SK-N-SH (cell line): ENCODE measurements at regions not wholly inside any gene's neighbourhood (a gene's known extent, or its start where the extent isn't known, plus 50 kb on each side); places are given as distances from the start of the nearest gene placed in this dataset.

Source experiments
- CTCF ChIA-PET: fragments of 300-600, 350-600 bp; formaldehyde crosslinking; extraction: SDS; loops from one replicate; lab custom pipeline; 2021; lab: Yijun Ruan, JAX
- POLR2A ChIA-PET: fragments of 350-600 bp; sonication (Branson Sonifier 250); formaldehyde crosslinking; extraction: SDS; loops from one replicate; lab custom pipeline; 2020; ENCODE audit warnings: antibody characterized with exemption, inconsistent platforms; lab: Yijun Ruan, JAX
- DNase-seq: peaks from one replicate; pipeline ENCODE4 v3.0.0; 2012
- H2AFZ ChIP-seq: fragments of 200-600 bp; sonication (generic); 2 replicates; pipeline ENCODE4 v1.8.1; 2016; ENCODE audit warnings: antibody characterized with exemption, mild to moderate bottlenecking, low read depth
- H3F3A ChIP-seq: fragments of 200-600 bp; sonication (generic); replicated peaks from 2 replicates; pipeline ENCODE3; 2016; ENCODE audit warnings: antibody characterized with exemption, mild to moderate bottlenecking; ENCODE audit not compliant: insufficient read depth
- H3K27ac ChIP-seq, 2 experiments: fragments of 200-500 bp in 1 of 2; fragments of 200-600 bp in 1 of 2; sonication (Bioruptor generic) in 1 of 2; sonication (generic), shearing (Covaris generic) in 1 of 2; 2 replicates each; pipeline versions ENCODE4 v1.5.1 to v1.6.1; 2014 to 2016; ENCODE audit warnings: low read depth in 2 of 2, inconsistent platforms in 1 of 2, low read length in 1 of 2, mild to moderate bottlenecking in 1 of 2, mixed read lengths in 1 of 2
- H3K27me3 ChIP-seq: fragments of 200-600 bp; sonication (generic), shearing (Covaris generic); 2 replicates; pipeline ENCODE4 v1.6.1; 2016; ENCODE audit warnings: mixed run types; ENCODE audit not compliant: insufficient read depth
- H3K36me3 ChIP-seq, 2 experiments: fragments of 200-500 bp in 1 of 2; fragments of 200-600 bp in 1 of 2; sonication (Bioruptor generic) in 1 of 2; sonication (generic) in 1 of 2; replicated peaks in 1 of 2; 2 replicates each; pipeline versions ENCODE3 to v1.5.1; 2014 to 2016; ENCODE audit warnings: low read length in 1 of 2, mild to moderate bottlenecking in 1 of 2; ENCODE audit not compliant: insufficient read depth in 2 of 2, control insufficient read depth in 1 of 2
- H3K4me1 ChIP-seq, 2 experiments: fragments of 200-500 bp in 1 of 2; fragments of 200-600 bp in 1 of 2; sonication (Bioruptor generic) in 1 of 2; sonication (generic), shearing (Covaris generic) in 1 of 2; 2 replicates each; pipeline versions ENCODE4 v1.5.1 to v1.6.1; 2014 to 2016; ENCODE audit warnings: low read depth in 1 of 2, low read length in 1 of 2, mixed run types in 1 of 2; ENCODE audit not compliant: insufficient read depth in 2 of 2, control insufficient read depth in 1 of 2
- H3K4me2 ChIP-seq: fragments of 200-600 bp; sonication (generic), shearing (Covaris generic); 2 replicates; pipeline ENCODE4 v1.6.1; 2017; ENCODE audit warnings: mixed run types
- H3K4me3 ChIP-seq, 2 experiments: fragments of 200-500 bp in 1 of 2; fragments of 200-600 bp in 1 of 2; sonication (Bioruptor generic) in 1 of 2; sonication (generic), shearing (Covaris generic) in 1 of 2; 2 replicates each; pipeline versions ENCODE4 v1.5.1 to v1.8.1; 2014 to 2016; ENCODE audit warnings: low read depth in 2 of 2, inconsistent platforms in 1 of 2, low read length in 1 of 2, mild to moderate bottlenecking in 1 of 2, mixed read lengths in 1 of 2, moderate library complexity in 1 of 2
- H3K79me2 ChIP-seq: fragments of 200-600 bp; sonication (generic); 2 replicates; pipeline ENCODE4 v1.8.1; 2017; ENCODE audit warnings: mild to moderate bottlenecking; ENCODE audit not compliant: insufficient read depth
- H3K9ac ChIP-seq: fragments of 200-600 bp; sonication (generic); 2 replicates; pipeline ENCODE4 v1.6.1; 2017; ENCODE audit warnings: mixed run types
- H3K9me2 ChIP-seq: fragments of 200-600 bp; sonication (generic); 2 replicates; pipeline ENCODE4 v1.6.1; 2017; ENCODE audit warnings: mixed run types
- H3K9me3 ChIP-seq: fragments of 200-600 bp; sonication (generic); 2 replicates; pipeline ENCODE4 v1.6.1; 2017; ENCODE audit warnings: mixed run types, mild to moderate bottlenecking, moderate library complexity
- H4K20me1 ChIP-seq: fragments of 200-600 bp; sonication (generic); 2 replicates; pipeline ENCODE4 v1.6.1; 2017; ENCODE audit warnings: mild to moderate bottlenecking, mixed run types; ENCODE audit not compliant: insufficient read depth
- ELF1 ChIP-seq: IDR thresholded peaks from 2 replicates; pipeline ENCODE4 v1.4.0; 2012
- EP300 ChIP-seq, 2 experiments: IDR thresholded peaks; 2 replicates each; pipeline versions ENCODE4 v1.4.0 to v1.6.1; 2012; ENCODE audit warnings: borderline replicate concordance in 1 of 2, low read depth in 1 of 2, low read length in 1 of 2
- FOSL2 ChIP-seq: IDR thresholded peaks from 2 replicates; pipeline ENCODE4 v1.4.0; 2012; ENCODE audit warnings: low read depth, mild to moderate bottlenecking, moderate library complexity, borderline replicate concordance
- FOXJ3 ChIP-seq: sonication (generic); formaldehyde crosslinking; IDR thresholded peaks from 2 replicates; pipeline ENCODE4 v1.5.1; 2020; ENCODE audit warnings: mild to moderate bottlenecking, missing genetic modification reagents
- GATA2 ChIP-seq: sonication (generic); formaldehyde crosslinking; IDR thresholded peaks from 2 replicates; pipeline ENCODE4 v1.5.0; 2020; ENCODE audit warnings: mild to moderate bottlenecking, missing genetic modification reagents
- MEF2A ChIP-seq: IDR thresholded peaks from 2 replicates; pipeline ENCODE4 v1.4.0; 2012; ENCODE audit warnings: low read depth, borderline replicate concordance
- NRF1 ChIP-seq: IDR thresholded peaks from 2 replicates; pipeline ENCODE4 v1.6.1; 2012; ENCODE audit warnings: low read depth, mild to moderate bottlenecking, low read length
- RAD21 ChIP-seq: IDR thresholded peaks from 2 replicates; pipeline ENCODE4 v1.6.1; 2012; ENCODE audit warnings: mild to moderate bottlenecking, low read length
- RXRA ChIP-seq: IDR thresholded peaks from 2 replicates; pipeline ENCODE4 v1.4.0; 2012; ENCODE audit warnings: low read depth, mild to moderate bottlenecking, borderline replicate concordance
- SMC3 ChIP-seq: IDR thresholded peaks from 2 replicates; pipeline ENCODE4 v1.6.1; 2012; ENCODE audit warnings: low read depth, low read length, improper control_type of control experiment
- TAF1 ChIP-seq: IDR thresholded peaks from 2 replicates; pipeline ENCODE4 v1.6.1; 2012; ENCODE audit warnings: low read depth, mild to moderate bottlenecking, low read length, moderate library complexity, borderline replicate concordance
- YY1 ChIP-seq: IDR thresholded peaks from 2 replicates; pipeline ENCODE4 v1.4.0; 2012; ENCODE audit warnings: low read depth, mild to moderate bottlenecking
- TF ChIP-seq, protein P1 (sequence below): IDR thresholded peaks from 2 replicates; pipeline ENCODE4 v1.6.1; 2012; ENCODE audit warnings: mild to moderate bottlenecking, low read depth, low read length, moderate library complexity
- TF ChIP-seq, protein P2 (sequence below): IDR thresholded peaks from 2 replicates; pipeline ENCODE4 v1.4.0; 2012; ENCODE audit warnings: low read depth, borderline replicate concordance
- TF ChIP-seq, protein P3 (sequence below): IDR thresholded peaks from 2 replicates; pipeline ENCODE4; 2012

DNA sequence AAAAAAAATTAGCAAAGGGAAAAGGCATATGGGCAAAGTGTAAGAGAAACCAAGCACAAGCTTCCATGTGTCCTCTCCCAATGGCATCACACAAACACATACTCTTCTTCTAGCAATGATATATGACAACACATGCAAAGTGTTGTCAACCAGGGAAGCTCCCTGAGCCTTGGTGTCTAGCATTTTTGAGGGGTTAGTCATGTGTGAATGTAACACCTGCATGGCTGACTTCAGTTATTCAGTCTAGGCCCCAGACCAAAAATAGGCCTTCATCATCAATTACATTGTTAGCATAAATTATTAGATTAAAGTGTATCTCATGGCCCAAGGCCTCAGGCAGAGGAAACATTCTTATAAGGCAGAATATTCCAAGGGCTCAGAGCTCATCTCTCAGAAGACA, 450.0 kb downstream of the TLE1 start:
- Histone ChIP-seq H3K36me3 (no peaks in the 10 kb centered on the region), H3K9me3 (no peaks in the 10 kb centered on the region), H4K20me1 (no peaks in the 10 kb centered on the region), H3F3A (no peaks in the 10 kb centered on the region), H3K79me2 (no peaks in the 10 kb centered on the region), H3K9me2 (no peaks in the 10 kb centered on the region), H3K4me3 (no peak overlapping the region), H3K4me1 (peaks cover 0 to 2% of the 10 kb centered on the region in 2 experiments; a peak in 1 of 4 replicates), H3K4me2 (no peak overlapping the region), H3K27me3 (no peaks in the 10 kb centered on the region), H2AFZ (no peak overlapping the region), H3K27ac (no peak overlapping the region), H3K9ac (no peak overlapping the region)
- no peak for DNase-seq
- TF ChIP-seq, protein P1, sequence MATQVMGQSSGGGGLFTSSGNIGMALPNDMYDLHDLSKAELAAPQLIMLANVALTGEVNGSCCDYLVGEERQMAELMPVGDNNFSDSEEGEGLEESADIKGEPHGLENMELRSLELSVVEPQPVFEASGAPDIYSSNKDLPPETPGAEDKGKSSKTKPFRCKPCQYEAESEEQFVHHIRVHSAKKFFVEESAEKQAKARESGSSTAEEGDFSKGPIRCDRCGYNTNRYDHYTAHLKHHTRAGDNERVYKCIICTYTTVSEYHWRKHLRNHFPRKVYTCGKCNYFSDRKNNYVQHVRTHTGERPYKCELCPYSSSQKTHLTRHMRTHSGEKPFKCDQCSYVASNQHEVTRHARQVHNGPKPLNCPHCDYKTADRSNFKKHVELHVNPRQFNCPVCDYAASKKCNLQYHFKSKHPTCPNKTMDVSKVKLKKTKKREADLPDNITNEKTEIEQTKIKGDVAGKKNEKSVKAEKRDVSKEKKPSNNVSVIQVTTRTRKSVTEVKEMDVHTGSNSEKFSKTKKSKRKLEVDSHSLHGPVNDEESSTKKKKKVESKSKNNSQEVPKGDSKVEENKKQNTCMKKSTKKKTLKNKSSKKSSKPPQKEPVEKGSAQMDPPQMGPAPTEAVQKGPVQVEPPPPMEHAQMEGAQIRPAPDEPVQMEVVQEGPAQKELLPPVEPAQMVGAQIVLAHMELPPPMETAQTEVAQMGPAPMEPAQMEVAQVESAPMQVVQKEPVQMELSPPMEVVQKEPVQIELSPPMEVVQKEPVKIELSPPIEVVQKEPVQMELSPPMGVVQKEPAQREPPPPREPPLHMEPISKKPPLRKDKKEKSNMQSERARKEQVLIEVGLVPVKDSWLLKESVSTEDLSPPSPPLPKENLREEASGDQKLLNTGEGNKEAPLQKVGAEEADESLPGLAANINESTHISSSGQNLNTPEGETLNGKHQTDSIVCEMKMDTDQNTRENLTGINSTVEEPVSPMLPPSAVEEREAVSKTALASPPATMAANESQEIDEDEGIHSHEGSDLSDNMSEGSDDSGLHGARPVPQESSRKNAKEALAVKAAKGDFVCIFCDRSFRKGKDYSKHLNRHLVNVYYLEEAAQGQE, result no peak
- TF ChIP-seq FOSL2, result no peak
- no peak for TF ChIP-seq ELF1
- no peak for TF ChIP-seq SMC3
- TF ChIP-seq, protein P2, sequence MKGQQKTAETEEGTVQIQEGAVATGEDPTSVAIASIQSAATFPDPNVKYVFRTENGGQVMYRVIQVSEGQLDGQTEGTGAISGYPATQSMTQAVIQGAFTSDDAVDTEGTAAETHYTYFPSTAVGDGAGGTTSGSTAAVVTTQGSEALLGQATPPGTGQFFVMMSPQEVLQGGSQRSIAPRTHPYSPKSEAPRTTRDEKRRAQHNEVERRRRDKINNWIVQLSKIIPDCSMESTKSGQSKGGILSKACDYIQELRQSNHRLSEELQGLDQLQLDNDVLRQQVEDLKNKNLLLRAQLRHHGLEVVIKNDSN, result no peak
- no peak for TF ChIP-seq TAF1
- no peak for TF ChIP-seq EP300 (IDR thresholded peaks at IDR 0.05; ENCODE audit: borderline replicate concordance in 1 of 2, low read depth in 1 of 2, low read length in 1 of 2)
- TF ChIP-seq RAD21, result no peak
- no peak for TF ChIP-seq FOXJ3 (CRISPR knock-in tag)
- no peak for TF ChIP-seq NRF1
- no peak for TF ChIP-seq RXRA
- TF ChIP-seq MEF2A, result no peak
- TF ChIP-seq GATA2 (CRISPR knock-in tag), result no peak
- TF ChIP-seq YY1, result no peak
- TF ChIP-seq, protein P3, sequence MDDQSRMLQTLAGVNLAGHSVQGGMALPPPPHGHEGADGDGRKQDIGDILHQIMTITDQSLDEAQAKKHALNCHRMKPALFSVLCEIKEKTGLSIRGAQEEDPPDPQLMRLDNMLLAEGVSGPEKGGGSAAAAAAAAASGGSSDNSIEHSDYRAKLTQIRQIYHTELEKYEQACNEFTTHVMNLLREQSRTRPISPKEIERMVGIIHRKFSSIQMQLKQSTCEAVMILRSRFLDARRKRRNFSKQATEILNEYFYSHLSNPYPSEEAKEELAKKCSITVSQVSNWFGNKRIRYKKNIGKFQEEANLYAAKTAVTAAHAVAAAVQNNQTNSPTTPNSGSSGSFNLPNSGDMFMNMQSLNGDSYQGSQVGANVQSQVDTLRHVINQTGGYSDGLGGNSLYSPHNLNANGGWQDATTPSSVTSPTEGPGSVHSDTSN, result no peak
- CTCF ChIA-PET, result interaction anchor here (1.0 kb wide), 1 partner anchor 37 kb away, joined by 3 read pairs; no protein-coding TSS in a partner anchor
- POLR2A ChIA-PET, result no interaction called here
